NB4 (cell line): ENCODE measurements at regions not wholly inside any gene's neighbourhood (a gene's known extent, or its start where the extent isn't known, plus 50 kb on each side); places are given as distances from the start of the nearest gene placed in this dataset.
A peak's percentile ranks its signal among the peaks of the same experiment; 100 is the strongest.

ENCODE experiments used
- DNase-seq: peaks from one replicate; pipeline ENCODE4 v3.0.0; 2010; ENCODE audit warnings: low read depth
- H3K4me3 ChIP-seq: one replicate; pipeline ENCODE4 v1.5.1; 2011; ENCODE audit warnings: mild to moderate bottlenecking, low read depth, low read length, moderate library complexity
- CTCF ChIP-seq: IDR thresholded peaks from one replicate; pipeline ENCODE4 v1.5.1; 2012; ENCODE audit warnings: low read depth, low read length
- MAX ChIP-seq: IDR thresholded peaks from 2 replicates; pipeline ENCODE4 v1.6.1; 2011; ENCODE audit warnings: low read depth, low read length
- MYC ChIP-seq: IDR thresholded peaks from 2 replicates; pipeline ENCODE4 v1.6.1; 2011; ENCODE audit warnings: low read depth, low read length
- POLR2A ChIP-seq: IDR thresholded peaks from 2 replicates; pipeline ENCODE4 v1.6.1; 2011; ENCODE audit warnings: mild to moderate bottlenecking; ENCODE audit not compliant: insufficient read length; ENCODE audit errors: extremely low read depth

GRCh38 chr2:116088236-116088635 lies 1645.8 kb downstream of the DPP10 start:
- TF ChIP-seq MAX (no peak), CTCF (no peak), MYC (no peak)
- DNase-seq, result no peak
- H3K4me3 ChIP-seq, result no peak overlapping the region

GRCh38 chr2:116094196-116094595 lies 1651.8 kb downstream of the DPP10 start:
- TF ChIP-seq CTCF, result peak; percentile 54
- no peak for TF ChIP-seq POLR2A
- TF ChIP-seq MAX, result no peak
- peak; percentile 30 for DNase-seq
- no peak overlapping the region for H3K4me3 ChIP-seq

- TF ChIP-seq MAX, result no peak
- no peak for TF ChIP-seq POLR2A
- TF ChIP-seq MYC, result no peak
- no peak for TF ChIP-seq CTCF
- no peak overlapping the region for H3K4me3 ChIP-seq
- no peak for DNase-seq
Measured at GRCh38 chr2:116095636-116096035, 1653.2 kb downstream of the DPP10 start.

- no peak for DNase-seq
- TF ChIP-seq MAX (no peak), CTCF (peak; percentile 13)
- no peak overlapping the region for H3K4me3 ChIP-seq
Measured at GRCh38 chr2:116098049-116098448, 1655.6 kb downstream of the DPP10 start.

- no peak for TF ChIP-seq MYC
- no peak for TF ChIP-seq MAX
- no peak for TF ChIP-seq POLR2A
- TF ChIP-seq CTCF, result no peak
Measured at GRCh38 chr2:116109471-116109870, 1667.0 kb downstream of the DPP10 start.

GRCh38 chr2:116117845-116118244 lies 1675.4 kb downstream of the DPP10 start:
- H3K4me3 ChIP-seq, result no peak overlapping the region
- no peak for DNase-seq
- no peak for TF ChIP-seq MYC
- TF ChIP-seq POLR2A, result no peak
- no peak for TF ChIP-seq MAX
- TF ChIP-seq CTCF, result no peak

More at GRCh38 chr2:116109471-116109870, 1667.0 kb downstream of the DPP10 start:
- H3K4me3 ChIP-seq, result no peak overlapping the region
- DNase-seq, result no peak
